ENCODE measurements at regions not wholly inside any gene's neighbourhood (a gene's known extent, or its start where the extent isn't known, plus 50 kb on each side); places are given as distances from the start of the nearest gene placed in this dataset.
A peak's percentile ranks its signal among the peaks of the same experiment; 100 is the strongest.

DNA sequence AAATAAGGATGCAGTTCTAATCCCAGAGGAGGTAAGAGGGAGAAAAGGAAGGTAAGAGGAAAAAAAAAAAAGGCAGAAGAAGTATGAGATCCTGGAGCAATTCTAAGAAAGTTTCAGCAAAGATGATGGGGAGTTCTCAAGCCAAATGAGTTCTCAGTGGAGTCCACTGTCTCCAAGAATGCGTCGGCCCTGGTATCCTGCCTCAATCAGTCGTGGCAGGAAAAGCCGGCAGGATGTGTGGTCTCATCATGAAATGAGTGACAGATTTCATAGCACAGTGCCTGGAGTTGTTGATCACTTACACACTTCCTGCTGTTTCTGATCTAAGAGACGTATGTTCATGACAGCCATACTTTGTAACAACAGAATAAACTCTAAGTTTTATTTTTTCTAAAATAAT is 554.9 kb downstream of the NXPH1 start:
- Histone ChIP-seq H2BK20ac (ENCODE audit: low read depth, low read length, poor library complexity, severe bottlenecking) (no peak overlapping the region), H3K9me3 (ENCODE audit: control insufficient read depth, low read depth, low read length) (no peaks in the 10 kb centered on the region), H3K4ac (ENCODE audit: low read depth, low read length) (no peak overlapping the region), H2BK12ac (ENCODE audit: insufficient read length, low read depth, low read length) (no peak overlapping the region), H3K9ac (ENCODE audit: extremely low read depth, insufficient read length, low read length) (no peak overlapping the region), H3K23me2 (ENCODE audit: insufficient read length, low read depth, low read length, poor library complexity, severe bottlenecking) (no peaks in the 10 kb centered on the region), H2BK120ac (ENCODE audit: low read depth, low read length, poor library complexity, severe bottlenecking) (no peak overlapping the region), H3K14ac (ENCODE audit: insufficient read depth, low read length) (no peak overlapping the region), H3K23ac (ENCODE audit: insufficient read length, low read depth, low read length) (no peak overlapping the region), H2AFZ (ENCODE audit: low read length) (no peak overlapping the region), H3K56ac (ENCODE audit: insufficient read length, low read depth, low read length) (no peak overlapping the region), H2BK15ac (ENCODE audit: low read depth, low read length) (no peak overlapping the region), H4K20me1 (ENCODE audit: control insufficient read depth, insufficient read depth, insufficient read length) (no peaks in the 10 kb centered on the region), H4K91ac (ENCODE audit: insufficient read length, low read depth, low read length) (no peak overlapping the region), H3K79me2 (ENCODE audit: insufficient read depth, low read length) (no peaks in the 10 kb centered on the region), H3T11ph (ENCODE audit: low read length) (no peak overlapping the region), H4K8ac (replicated peaks; ENCODE audit: insufficient read length, low read depth, low read length) (no peak overlapping the region), H3K27ac (ENCODE audit: insufficient read length, low read depth, low read length) (no peak overlapping the region), H3K4me2 (ENCODE audit: insufficient read depth, insufficient read length, low read length) (no peak overlapping the region), H4K5ac (ENCODE audit: insufficient read length, low read depth, low read length) (no peak overlapping the region), H2AK5ac (ENCODE audit: insufficient read length, low read length) (no peak overlapping the region), H2BK5ac (ENCODE audit: insufficient read length, low read length) (no peak overlapping the region), H3K18ac (ENCODE audit: insufficient read length, low read depth, low read length) (no peak overlapping the region), H3K27me3 (ENCODE audit: insufficient read depth, low read length) (no peaks in the 10 kb centered on the region), H3K79me1 (ENCODE audit: insufficient read depth, low read depth, low read length, poor library complexity, severe bottlenecking) (no peaks in the 10 kb centered on the region), H3K4me1 (ENCODE audit: insufficient read depth, low read length) (no peaks in the 10 kb centered on the region)
- no CpG with 5 or more reads among the region's 5 CpGs for WGBS (ENCODE audit: extremely low coverage, insufficient read length, low lambda C conversion rate)
- no peak overlapping the region for H3K4me3 Mint-ChIP-seq
- H3K4me1 Mint-ChIP-seq, result peaks cover 1 to 2% of the 10 kb centered on the region in 2 experiments
- DNase-seq, result no peak
- no peaks in the 10 kb centered on the region for H3K27me3 Mint-ChIP-seq (ENCODE audit: low read depth)
- H3K36me3 Mint-ChIP-seq (ENCODE audit: insufficient read depth in 1 of 3, low read depth in 3 of 3), result no peaks in the 10 kb centered on the region
- H3K9me3 Mint-ChIP-seq, result peaks cover 0 to 3% of the 10 kb centered on the region in 2 experiments; a peak in 2 of 5 replicates
- TF ChIP-seq, protein P1, sequence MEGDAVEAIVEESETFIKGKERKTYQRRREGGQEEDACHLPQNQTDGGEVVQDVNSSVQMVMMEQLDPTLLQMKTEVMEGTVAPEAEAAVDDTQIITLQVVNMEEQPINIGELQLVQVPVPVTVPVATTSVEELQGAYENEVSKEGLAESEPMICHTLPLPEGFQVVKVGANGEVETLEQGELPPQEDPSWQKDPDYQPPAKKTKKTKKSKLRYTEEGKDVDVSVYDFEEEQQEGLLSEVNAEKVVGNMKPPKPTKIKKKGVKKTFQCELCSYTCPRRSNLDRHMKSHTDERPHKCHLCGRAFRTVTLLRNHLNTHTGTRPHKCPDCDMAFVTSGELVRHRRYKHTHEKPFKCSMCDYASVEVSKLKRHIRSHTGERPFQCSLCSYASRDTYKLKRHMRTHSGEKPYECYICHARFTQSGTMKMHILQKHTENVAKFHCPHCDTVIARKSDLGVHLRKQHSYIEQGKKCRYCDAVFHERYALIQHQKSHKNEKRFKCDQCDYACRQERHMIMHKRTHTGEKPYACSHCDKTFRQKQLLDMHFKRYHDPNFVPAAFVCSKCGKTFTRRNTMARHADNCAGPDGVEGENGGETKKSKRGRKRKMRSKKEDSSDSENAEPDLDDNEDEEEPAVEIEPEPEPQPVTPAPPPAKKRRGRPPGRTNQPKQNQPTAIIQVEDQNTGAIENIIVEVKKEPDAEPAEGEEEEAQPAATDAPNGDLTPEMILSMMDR (conservative IDR thresholded peaks at IDR 0.05), result no peak
- H3K27ac Mint-ChIP-seq, result peak overlapping the region in 1 of 3 experiments; percentile 85; a peak in 3 of 7 replicates

Measured in H9 (cell line).